ENCODE measurements at regions not wholly inside any gene's neighbourhood (a gene's known extent, or its start where the extent isn't known, plus 50 kb on each side); places are given as distances from the start of the nearest gene placed in this dataset.

- no peak overlapping the region for H3K27ac ChIP-seq
- intact Hi-C loops (cut with DNase I): no loop called here
- H3K9me3 ChIP-seq: no peaks in the 10 kb centered on the region
- H3K4me3 ChIP-seq: no peak overlapping the region
- TF ChIP-seq, protein P1, sequence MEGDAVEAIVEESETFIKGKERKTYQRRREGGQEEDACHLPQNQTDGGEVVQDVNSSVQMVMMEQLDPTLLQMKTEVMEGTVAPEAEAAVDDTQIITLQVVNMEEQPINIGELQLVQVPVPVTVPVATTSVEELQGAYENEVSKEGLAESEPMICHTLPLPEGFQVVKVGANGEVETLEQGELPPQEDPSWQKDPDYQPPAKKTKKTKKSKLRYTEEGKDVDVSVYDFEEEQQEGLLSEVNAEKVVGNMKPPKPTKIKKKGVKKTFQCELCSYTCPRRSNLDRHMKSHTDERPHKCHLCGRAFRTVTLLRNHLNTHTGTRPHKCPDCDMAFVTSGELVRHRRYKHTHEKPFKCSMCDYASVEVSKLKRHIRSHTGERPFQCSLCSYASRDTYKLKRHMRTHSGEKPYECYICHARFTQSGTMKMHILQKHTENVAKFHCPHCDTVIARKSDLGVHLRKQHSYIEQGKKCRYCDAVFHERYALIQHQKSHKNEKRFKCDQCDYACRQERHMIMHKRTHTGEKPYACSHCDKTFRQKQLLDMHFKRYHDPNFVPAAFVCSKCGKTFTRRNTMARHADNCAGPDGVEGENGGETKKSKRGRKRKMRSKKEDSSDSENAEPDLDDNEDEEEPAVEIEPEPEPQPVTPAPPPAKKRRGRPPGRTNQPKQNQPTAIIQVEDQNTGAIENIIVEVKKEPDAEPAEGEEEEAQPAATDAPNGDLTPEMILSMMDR (IDR thresholded peaks at IDR 0.05): no peak
- H3K4me1 ChIP-seq: no peaks in the 10 kb centered on the region
- 62 to 66% methylated on average over 3 of the region's 3 CpGs for WGBS, 2 donors
- ATAC-seq (no peak), DNase-seq (no peak)
- no peaks in the 10 kb centered on the region for H3K36me3 ChIP-seq (replicated peaks in 1 of 2; ENCODE audit: insufficient read depth in 1 of 2, low read depth in 2 of 2)
- no peaks in the 10 kb centered on the region for H3K27me3 ChIP-seq
These were observed 147.4 kb upstream of the USP24 start for GRCh38 chr1:55362558-55362957.

GRCh38 chr1:55359611-55360010 lies 144.4 kb upstream of the USP24 start:
- TF ChIP-seq POLR2A (IDR thresholded peaks at IDR 0.05): no peak
- TF ChIP-seq, protein P1 (IDR thresholded peaks at IDR 0.05): no peak
- Histone ChIP-seq H3K27ac (no peak overlapping the region), H3K36me3 (replicated peaks in 1 of 2; ENCODE audit: insufficient read depth in 1 of 2, low read depth in 2 of 2) (no peaks in the 10 kb centered on the region), H3K4me3 (no peak overlapping the region), H3K9me3 (no peaks in the 10 kb centered on the region), H3K4me1 (no peaks in the 10 kb centered on the region), H3K27me3 (no peaks in the 10 kb centered on the region)
- no peak for DNase-seq
- intact Hi-C loops (cut with DNase I): no loop called here
- ATAC-seq: no peak
- 77 to 80% methylated on average over 3 of the region's 3 CpGs for WGBS, 2 donors

GRCh38 chr1:55358581-55358980 lies 143.4 kb upstream of the USP24 start:
- TF ChIP-seq, protein P1 (IDR thresholded peaks at IDR 0.05): no peak
- TF ChIP-seq POLR2A (IDR thresholded peaks at IDR 0.05): no peak
- DNase-seq (no peak), ATAC-seq (no peak)
- H3K27me3 ChIP-seq: no peaks in the 10 kb centered on the region
- no peaks in the 10 kb centered on the region for H3K9me3 ChIP-seq
- no peak overlapping the region for H3K27ac ChIP-seq
- intact Hi-C loops (cut with DNase I): no loop called here
- no peaks in the 10 kb centered on the region for H3K36me3 ChIP-seq (replicated peaks in 1 of 2; ENCODE audit: insufficient read depth in 1 of 2, low read depth in 2 of 2)
- no peak overlapping the region for H3K4me3 ChIP-seq
- H3K4me1 ChIP-seq: no peaks in the 10 kb centered on the region

GRCh38 chr1:55355549-55355948 lies 140.4 kb upstream of the USP24 start:
- Histone ChIP-seq H3K9me3 (no peaks in the 10 kb centered on the region), H3K27me3 (no peaks in the 10 kb centered on the region), H3K36me3 (replicated peaks in 1 of 2; ENCODE audit: insufficient read depth in 1 of 2, low read depth in 2 of 2) (no peaks in the 10 kb centered on the region), H3K4me1 (no peaks in the 10 kb centered on the region), H3K4me3 (no peak overlapping the region), H3K27ac (no peak overlapping the region)
- intact Hi-C loops (cut with DNase I): no loop called here
- DNase-seq (no peak), ATAC-seq (no peak)
- TF ChIP-seq, protein P1 (IDR thresholded peaks at IDR 0.05): no peak
- no peak for TF ChIP-seq POLR2A (IDR thresholded peaks at IDR 0.05)
- 67 to 82% methylated on average over 4 of the region's 4 CpGs for WGBS, 2 donors

GRCh38 chr1:55353707-55354620 lies 138.8 kb upstream of the USP24 start:
- no peaks in the 10 kb centered on the region for H3K9me3 ChIP-seq
- WGBS, 2 donors: 72 to 73% methylated on average over 9 to 10 of the region's 10 CpGs

More at GRCh38 chr1:55353707-55354620, 138.8 kb upstream of the USP24 start:
- H3K4me3 ChIP-seq: no peak overlapping the region
- no peaks in the 10 kb centered on the region for H3K27me3 ChIP-seq
- TF ChIP-seq POLR2A (IDR thresholded peaks at IDR 0.05): no peak
- TF ChIP-seq, protein P1 (IDR thresholded peaks at IDR 0.05): no peak
- H3K36me3 ChIP-seq (replicated peaks in 1 of 2; ENCODE audit: insufficient read depth in 1 of 2, low read depth in 2 of 2): no peaks in the 10 kb centered on the region
- H3K27ac ChIP-seq: no peak overlapping the region
- ATAC-seq (no peak), DNase-seq (no peak)
- intact Hi-C loops (cut with DNase I): no loop called here
- H3K4me1 ChIP-seq: no peaks in the 10 kb centered on the region
